NCI-H2107 treated with DMSO at 0.1 percent for 48 hours (cell line): ENCODE measurements at regions not wholly inside any gene's neighbourhood (a gene's known extent, or its start where the extent isn't known, plus 50 kb on each side); places are given as distances from the start of the nearest gene placed in this dataset.

Experiments
- DNase-seq: peaks from one replicate; lab custom pipeline; 2025; ENCODE audit not compliant: unreplicated experiment; lab: John Stamatoyannopoulos, UW

GRCh38 chr3:80533553-80533952, 765.8 kb upstream of the ROBO1 start:
- DNase-seq, result no peak

- DNase-seq, result no peak
These were observed 758.4 kb upstream of the ROBO1 start for GRCh38 chr3:80526153-80526552.

GRCh38 chr3:80521081-80521480, 753.3 kb upstream of the ROBO1 start:
- DNase-seq, result no peak

- DNase-seq, result no peak
These were observed 751.6 kb upstream of the ROBO1 start for GRCh38 chr3:80519436-80519835.

- DNase-seq, result no peak
These were observed 728.7 kb upstream of the ROBO1 start for GRCh38 chr3:80496452-80496851.

GRCh38 chr3:80492162-80492561, 724.4 kb upstream of the ROBO1 start:
- DNase-seq, result no peak

GRCh38 chr3:80472961-80473360, 705.2 kb upstream of the ROBO1 start:
- no peak for DNase-seq

GRCh38 chr3:80472459-80472858, 704.7 kb upstream of the ROBO1 start:
- DNase-seq, result no peak

GRCh38 chr3:80470433-80470832, 702.6 kb upstream of the ROBO1 start:
- DNase-seq, result no peak

GRCh38 chr3:80465746-80466145, 697.9 kb upstream of the ROBO1 start:
- peak; percentile 27 for DNase-seq

- no peak for DNase-seq
These were observed 683.6 kb upstream of the ROBO1 start for GRCh38 chr3:80451393-80451792.

GRCh38 chr3:80445641-80446040, 677.8 kb upstream of the ROBO1 start:
- DNase-seq, result no peak

- no peak for DNase-seq
These were observed 677.3 kb upstream of the ROBO1 start for GRCh38 chr3:80445053-80445452.

- DNase-seq, result peak; percentile 91
These were observed 671.7 kb upstream of the ROBO1 start for GRCh38 chr3:80439490-80439889.

GRCh38 chr3:80434366-80434765, 666.6 kb upstream of the ROBO1 start:
- DNase-seq, result no peak

GRCh38 chr3:80424951-80425350, 657.2 kb upstream of the ROBO1 start:
- no peak for DNase-seq

GRCh38 chr3:80408030-80408721, 640.4 kb upstream of the ROBO1 start:
- DNase-seq, result no peak

GRCh38 chr3:80405618-80406017, 637.8 kb upstream of the ROBO1 start:
- no peak for DNase-seq

GRCh38 chr3:80395023-80395422, 627.2 kb upstream of the ROBO1 start:
- DNase-seq, result no peak

- DNase-seq, result no peak
These were observed 623.8 kb upstream of the ROBO1 start for GRCh38 chr3:80391573-80391972.

GRCh38 chr3:80384811-80385210, 617.0 kb upstream of the ROBO1 start:
- no peak for DNase-seq

GRCh38 chr3:80374423-80374822, 606.6 kb upstream of the ROBO1 start:
- DNase-seq, result no peak

- DNase-seq, result no peak
These were observed 600.8 kb upstream of the ROBO1 start for GRCh38 chr3:80368616-80369015.
